GM23338 (cell line): ENCODE measurements at regions not wholly inside any gene's neighbourhood (a gene's known extent, or its start where the extent isn't known, plus 50 kb on each side); places are given as distances from the start of the nearest gene placed in this dataset.

Source experiments
- ATAC-seq: fragments of 200-7000 bp; cut with Tn5 transposase; 3 replicates; pipeline ENCODE4 v1.9.1; 2020
- DNase-seq: peaks from one replicate; pipeline ENCODE4 v3.0.0-alpha.2; 2015; ENCODE audit warnings: low spot score
- H2AFZ ChIP-seq: fragments of 200-600 bp; sonication (generic); 2 replicates; pipeline ENCODE4 v1.8.0; 2016; ENCODE audit warnings: antibody characterized with exemption, mild to moderate bottlenecking, moderate library complexity
- H3F3A ChIP-seq: fragments of 200-600 bp; sonication (generic); replicated peaks from 2 replicates; pipeline ENCODE4 v1.8.0; 2017; ENCODE audit warnings: antibody characterized with exemption, mixed run types, low read depth
- H3K27ac ChIP-seq: fragments of 200-600 bp; sonication (generic); 2 replicates; pipeline ENCODE4 v1.6.1; 2016; ENCODE audit warnings: low read depth
- H3K27me3 ChIP-seq: fragments of 200-600 bp; sonication (generic); 2 replicates; pipeline ENCODE4 v1.8.0; 2016; ENCODE audit warnings: mild to moderate bottlenecking, mixed run types, moderate library complexity; ENCODE audit not compliant: insufficient read depth
- H3K36me3 ChIP-seq: fragments of 200-600 bp; sonication (generic); 2 replicates; pipeline ENCODE4 v1.8.0; 2016; ENCODE audit warnings: mild to moderate bottlenecking; ENCODE audit not compliant: insufficient read depth
- H3K4me1 ChIP-seq: fragments of 200-600 bp; sonication (generic); 2 replicates; pipeline ENCODE4 v1.8.0; 2016; ENCODE audit warnings: mild to moderate bottlenecking, moderate library complexity; ENCODE audit not compliant: insufficient read depth
- H3K4me2 ChIP-seq: fragments of 200-600 bp; sonication (generic); 2 replicates; pipeline ENCODE4 v1.7.1; 2017; ENCODE audit warnings: mixed run types
- H3K4me3 ChIP-seq: fragments of 200-600 bp; sonication (generic); 2 replicates; pipeline ENCODE4 v1.6.1; 2016; ENCODE audit warnings: mixed run types
- H3K79me2 ChIP-seq: fragments of 200-600 bp; sonication (generic); replicated peaks from 2 replicates; pipeline ENCODE4 v1.8.0; 2017; ENCODE audit warnings: mild to moderate bottlenecking; ENCODE audit not compliant: insufficient read depth
- H3K9me2 ChIP-seq: fragments of 200-600 bp; sonication (generic); 2 replicates; pipeline ENCODE4 v1.8.0; 2017; ENCODE audit not compliant: insufficient read depth
- H4K20me1 ChIP-seq: fragments of 200-600 bp; sonication (generic); replicated peaks from 2 replicates; pipeline ENCODE4 v1.8.0; 2017; ENCODE audit warnings: mild to moderate bottlenecking; ENCODE audit not compliant: insufficient read depth
- H3K27ac Mint-ChIP-seq: 2 replicates; pipeline ENCODE4 v1.8.0; 2020; ENCODE audit warnings: inconsistent platforms, mild to moderate bottlenecking, moderate library complexity, mixed read lengths
- H3K27me3 Mint-ChIP-seq: 3 replicates; pipeline ENCODE4 v1.8.0; 2022; ENCODE audit warnings: low read depth, mild to moderate bottlenecking, moderate library complexity, mixed read lengths, inconsistent platforms; ENCODE audit not compliant: insufficient read depth, poor library complexity
- H3K36me3 Mint-ChIP-seq: 3 replicates; pipeline ENCODE4 v1.8.0; 2021; ENCODE audit warnings: low read depth, mild to moderate bottlenecking, inconsistent platforms, moderate library complexity, mixed read lengths
- H3K4me1 Mint-ChIP-seq: 3 replicates; pipeline ENCODE4 v1.8.0; 2020; ENCODE audit warnings: mild to moderate bottlenecking, inconsistent platforms, mixed read lengths
- H3K4me3 Mint-ChIP-seq: 3 replicates; pipeline ENCODE4 v1.8.0; 2021; ENCODE audit warnings: moderate library complexity, mild to moderate bottlenecking, inconsistent platforms, mixed read lengths
- H3K9me3 Mint-ChIP-seq: 3 replicates; pipeline ENCODE4 v1.8.0; 2020; ENCODE audit warnings: moderate library complexity, mild to moderate bottlenecking, inconsistent platforms, mixed read lengths
- CREB1 ChIP-seq: fragments of 250-450 bp; sonication (Bioruptor Pico); IDR thresholded peaks from 2 replicates; pipeline ENCODE4 v1.5.0; 2020; ENCODE audit warnings: low read depth, mild to moderate bottlenecking, moderate library complexity
- EZH2 ChIP-seq: fragments of 200-600 bp; sonication (generic); IDR thresholded peaks from one replicate; pipeline ENCODE4 v1.8.0; 2017; ENCODE audit warnings: antibody characterized with exemption, mild to moderate bottlenecking, low read depth; ENCODE audit not compliant: unreplicated experiment
- EZH2phosphoT487 ChIP-seq: fragments of 200-600 bp; sonication (generic); IDR thresholded peaks from one replicate; pipeline ENCODE4 v1.8.1; 2018; ENCODE audit warnings: antibody characterized with exemption; ENCODE audit not compliant: unreplicated experiment
- JUNB ChIP-seq: IDR thresholded peaks from one replicate; pipeline ENCODE4 v1.6.1; 2016; ENCODE audit warnings: antibody characterized with exemption; ENCODE audit not compliant: unreplicated experiment
- NANOG ChIP-seq: IDR thresholded peaks from 2 replicates; pipeline ENCODE4 v1.6.1; 2016; ENCODE audit warnings: antibody characterized with exemption, borderline replicate concordance
- POLR2AphosphoS5 ChIP-seq: IDR thresholded peaks from 2 replicates; pipeline ENCODE4 v1.6.1; 2016; ENCODE audit warnings: antibody characterized with exemption, low read depth
- STAT1 ChIP-seq: IDR thresholded peaks from one replicate; pipeline ENCODE4 v1.6.1; 2016; ENCODE audit warnings: antibody characterized with exemption; ENCODE audit not compliant: unreplicated experiment
- ZNF114 ChIP-seq: fragments of 250-450 bp; sonication (Bioruptor Pico); IDR thresholded peaks from 2 replicates; pipeline ENCODE4 v1.5.0; 2020; ENCODE audit warnings: mild to moderate bottlenecking, moderate library complexity
- ZNF331 ChIP-seq: fragments of 250-450 bp; sonication (Bioruptor Pico); IDR thresholded peaks from 2 replicates; pipeline ENCODE4 v1.5.0; 2020; ENCODE audit warnings: low read depth, mild to moderate bottlenecking, moderate library complexity
- TF ChIP-seq, protein P1 (sequence below): IDR thresholded peaks from one replicate; pipeline ENCODE4 v1.6.1; 2018; ENCODE audit warnings: antibody characterized with exemption; ENCODE audit not compliant: unreplicated experiment
- TF ChIP-seq, protein P2 (sequence below): IDR thresholded peaks from 2 replicates; pipeline ENCODE4 v1.6.1; 2016; ENCODE audit warnings: antibody characterized with exemption
- TF ChIP-seq, protein P3 (sequence below), 2 experiments: fragments of 200-600 bp in 1 of 2; sonication (generic) in 1 of 2; conservative IDR thresholded peaks; 2 replicates each; pipeline versions ENCODE4 v1.5.1 to v1.6.1; 2016 to 2017; ENCODE audit warnings: antibody characterized with exemption in 2 of 2, low read depth in 2 of 2, mild to moderate bottlenecking in 2 of 2, moderate library complexity in 1 of 2
- TF ChIP-seq, protein P4 (sequence below): fragments of 250-450 bp; sonication (Bioruptor Pico); IDR thresholded peaks from 2 replicates; pipeline ENCODE4 v1.5.0; 2020; ENCODE audit warnings: mild to moderate bottlenecking, moderate library complexity

DNA sequence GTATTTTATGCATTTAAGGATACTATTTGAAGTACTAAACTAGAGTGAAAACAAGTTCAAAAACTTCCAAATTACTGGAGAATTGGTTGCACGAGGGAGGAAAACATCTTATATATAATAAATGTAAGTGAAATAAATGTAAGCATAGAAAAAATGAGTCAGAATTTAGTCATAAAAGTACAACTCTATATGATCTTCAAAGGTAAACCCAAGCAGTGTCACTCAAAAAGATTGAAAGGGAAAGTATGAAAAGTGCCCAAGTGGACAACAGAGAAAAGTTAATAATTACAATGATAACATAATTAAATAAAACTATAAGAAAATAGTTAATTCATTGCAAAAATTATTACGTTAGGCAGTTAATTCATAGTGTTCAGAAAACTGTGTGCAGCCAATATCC, 2288.5 kb upstream of the C9orf72 start (continued):
- TF ChIP-seq, protein P1, sequence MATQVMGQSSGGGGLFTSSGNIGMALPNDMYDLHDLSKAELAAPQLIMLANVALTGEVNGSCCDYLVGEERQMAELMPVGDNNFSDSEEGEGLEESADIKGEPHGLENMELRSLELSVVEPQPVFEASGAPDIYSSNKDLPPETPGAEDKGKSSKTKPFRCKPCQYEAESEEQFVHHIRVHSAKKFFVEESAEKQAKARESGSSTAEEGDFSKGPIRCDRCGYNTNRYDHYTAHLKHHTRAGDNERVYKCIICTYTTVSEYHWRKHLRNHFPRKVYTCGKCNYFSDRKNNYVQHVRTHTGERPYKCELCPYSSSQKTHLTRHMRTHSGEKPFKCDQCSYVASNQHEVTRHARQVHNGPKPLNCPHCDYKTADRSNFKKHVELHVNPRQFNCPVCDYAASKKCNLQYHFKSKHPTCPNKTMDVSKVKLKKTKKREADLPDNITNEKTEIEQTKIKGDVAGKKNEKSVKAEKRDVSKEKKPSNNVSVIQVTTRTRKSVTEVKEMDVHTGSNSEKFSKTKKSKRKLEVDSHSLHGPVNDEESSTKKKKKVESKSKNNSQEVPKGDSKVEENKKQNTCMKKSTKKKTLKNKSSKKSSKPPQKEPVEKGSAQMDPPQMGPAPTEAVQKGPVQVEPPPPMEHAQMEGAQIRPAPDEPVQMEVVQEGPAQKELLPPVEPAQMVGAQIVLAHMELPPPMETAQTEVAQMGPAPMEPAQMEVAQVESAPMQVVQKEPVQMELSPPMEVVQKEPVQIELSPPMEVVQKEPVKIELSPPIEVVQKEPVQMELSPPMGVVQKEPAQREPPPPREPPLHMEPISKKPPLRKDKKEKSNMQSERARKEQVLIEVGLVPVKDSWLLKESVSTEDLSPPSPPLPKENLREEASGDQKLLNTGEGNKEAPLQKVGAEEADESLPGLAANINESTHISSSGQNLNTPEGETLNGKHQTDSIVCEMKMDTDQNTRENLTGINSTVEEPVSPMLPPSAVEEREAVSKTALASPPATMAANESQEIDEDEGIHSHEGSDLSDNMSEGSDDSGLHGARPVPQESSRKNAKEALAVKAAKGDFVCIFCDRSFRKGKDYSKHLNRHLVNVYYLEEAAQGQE = no peak
- no peak for TF ChIP-seq NANOG
- TF ChIP-seq CREB1 (CRISPR knock-in tag) = no peak
- TF ChIP-seq, protein P2, sequence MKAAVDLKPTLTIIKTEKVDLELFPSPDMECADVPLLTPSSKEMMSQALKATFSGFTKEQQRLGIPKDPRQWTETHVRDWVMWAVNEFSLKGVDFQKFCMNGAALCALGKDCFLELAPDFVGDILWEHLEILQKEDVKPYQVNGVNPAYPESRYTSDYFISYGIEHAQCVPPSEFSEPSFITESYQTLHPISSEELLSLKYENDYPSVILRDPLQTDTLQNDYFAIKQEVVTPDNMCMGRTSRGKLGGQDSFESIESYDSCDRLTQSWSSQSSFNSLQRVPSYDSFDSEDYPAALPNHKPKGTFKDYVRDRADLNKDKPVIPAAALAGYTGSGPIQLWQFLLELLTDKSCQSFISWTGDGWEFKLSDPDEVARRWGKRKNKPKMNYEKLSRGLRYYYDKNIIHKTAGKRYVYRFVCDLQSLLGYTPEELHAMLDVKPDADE = no peak
- no peak for TF ChIP-seq EZH2phosphoT487
- TF ChIP-seq EZH2 = no peak
- no peak for TF ChIP-seq ZNF331
- no peak for TF ChIP-seq POLR2AphosphoS5
- no peak for TF ChIP-seq JUNB
- TF ChIP-seq, protein P3, sequence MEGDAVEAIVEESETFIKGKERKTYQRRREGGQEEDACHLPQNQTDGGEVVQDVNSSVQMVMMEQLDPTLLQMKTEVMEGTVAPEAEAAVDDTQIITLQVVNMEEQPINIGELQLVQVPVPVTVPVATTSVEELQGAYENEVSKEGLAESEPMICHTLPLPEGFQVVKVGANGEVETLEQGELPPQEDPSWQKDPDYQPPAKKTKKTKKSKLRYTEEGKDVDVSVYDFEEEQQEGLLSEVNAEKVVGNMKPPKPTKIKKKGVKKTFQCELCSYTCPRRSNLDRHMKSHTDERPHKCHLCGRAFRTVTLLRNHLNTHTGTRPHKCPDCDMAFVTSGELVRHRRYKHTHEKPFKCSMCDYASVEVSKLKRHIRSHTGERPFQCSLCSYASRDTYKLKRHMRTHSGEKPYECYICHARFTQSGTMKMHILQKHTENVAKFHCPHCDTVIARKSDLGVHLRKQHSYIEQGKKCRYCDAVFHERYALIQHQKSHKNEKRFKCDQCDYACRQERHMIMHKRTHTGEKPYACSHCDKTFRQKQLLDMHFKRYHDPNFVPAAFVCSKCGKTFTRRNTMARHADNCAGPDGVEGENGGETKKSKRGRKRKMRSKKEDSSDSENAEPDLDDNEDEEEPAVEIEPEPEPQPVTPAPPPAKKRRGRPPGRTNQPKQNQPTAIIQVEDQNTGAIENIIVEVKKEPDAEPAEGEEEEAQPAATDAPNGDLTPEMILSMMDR (conservative IDR thresholded peaks at IDR 0.05; ENCODE audit: low read depth in 2 of 2) = no peak

DNA sequence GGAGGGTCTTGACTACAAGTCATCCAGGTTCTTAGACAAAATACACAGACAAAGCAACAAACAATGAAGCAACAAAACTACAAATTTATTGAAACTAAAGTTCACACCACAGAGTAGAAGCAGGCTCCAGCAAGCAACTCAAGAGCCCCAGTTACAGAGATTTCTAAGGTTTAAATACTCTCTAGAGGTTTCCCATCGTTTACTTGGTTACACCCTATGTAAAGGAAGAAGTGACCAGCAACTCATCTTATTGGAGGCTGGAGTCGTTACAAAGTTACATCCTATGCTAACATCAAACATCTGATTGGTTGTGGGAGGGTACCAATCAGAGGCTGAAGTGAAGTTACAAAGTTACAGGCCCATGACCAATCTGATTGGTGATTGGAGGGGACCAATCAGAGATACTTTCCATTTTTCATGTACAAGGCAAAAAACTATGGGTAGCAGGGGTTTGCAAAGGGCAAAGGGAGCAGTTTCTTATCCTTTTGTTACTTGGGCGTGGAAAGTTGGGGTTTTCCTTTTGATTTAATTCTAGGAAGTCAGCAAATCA, 2292.6 kb upstream of the C9orf72 start:
- no peak overlapping the region for H3K27ac ChIP-seq
- no peak overlapping the region for H3K4me2 ChIP-seq
- ATAC-seq = no peak
- H3K36me3 ChIP-seq = no peaks in the 10 kb centered on the region
- no peak overlapping the region for H3K4me3 Mint-ChIP-seq
- peak overlapping the region; percentile 49 for H2AFZ ChIP-seq
- no peaks in the 10 kb centered on the region for H3K4me1 ChIP-seq
- H4K20me1 ChIP-seq = no peaks in the 10 kb centered on the region
- no peak overlapping the region for H3K27ac Mint-ChIP-seq
- H3K4me3 ChIP-seq = no peak overlapping the region
- no peaks in the 10 kb centered on the region for H3K27me3 Mint-ChIP-seq
- no peaks in the 10 kb centered on the region for H3K9me2 ChIP-seq
- H3K27me3 ChIP-seq = no peaks in the 10 kb centered on the region
- H3K4me1 Mint-ChIP-seq = no peaks in the 10 kb centered on the region
- no peaks in the 10 kb centered on the region for H3F3A ChIP-seq
- no peaks in the 10 kb centered on the region for H3K79me2 ChIP-seq
- peak; percentile 1 for DNase-seq
- H3K36me3 Mint-ChIP-seq = no peaks in the 10 kb centered on the region; the same call in 2 of the 3 replicates
- peaks cover 7% of the 10 kb centered on the region; the same call in 1 of the 3 replicates for H3K9me3 Mint-ChIP-seq
- TF ChIP-seq CREB1 (CRISPR knock-in tag) = no peak
- TF ChIP-seq STAT1 = no peak
- TF ChIP-seq ZNF114 (CRISPR knock-in tag) = no peak
- TF ChIP-seq POLR2AphosphoS5 = no peak
- TF ChIP-seq, protein P4, sequence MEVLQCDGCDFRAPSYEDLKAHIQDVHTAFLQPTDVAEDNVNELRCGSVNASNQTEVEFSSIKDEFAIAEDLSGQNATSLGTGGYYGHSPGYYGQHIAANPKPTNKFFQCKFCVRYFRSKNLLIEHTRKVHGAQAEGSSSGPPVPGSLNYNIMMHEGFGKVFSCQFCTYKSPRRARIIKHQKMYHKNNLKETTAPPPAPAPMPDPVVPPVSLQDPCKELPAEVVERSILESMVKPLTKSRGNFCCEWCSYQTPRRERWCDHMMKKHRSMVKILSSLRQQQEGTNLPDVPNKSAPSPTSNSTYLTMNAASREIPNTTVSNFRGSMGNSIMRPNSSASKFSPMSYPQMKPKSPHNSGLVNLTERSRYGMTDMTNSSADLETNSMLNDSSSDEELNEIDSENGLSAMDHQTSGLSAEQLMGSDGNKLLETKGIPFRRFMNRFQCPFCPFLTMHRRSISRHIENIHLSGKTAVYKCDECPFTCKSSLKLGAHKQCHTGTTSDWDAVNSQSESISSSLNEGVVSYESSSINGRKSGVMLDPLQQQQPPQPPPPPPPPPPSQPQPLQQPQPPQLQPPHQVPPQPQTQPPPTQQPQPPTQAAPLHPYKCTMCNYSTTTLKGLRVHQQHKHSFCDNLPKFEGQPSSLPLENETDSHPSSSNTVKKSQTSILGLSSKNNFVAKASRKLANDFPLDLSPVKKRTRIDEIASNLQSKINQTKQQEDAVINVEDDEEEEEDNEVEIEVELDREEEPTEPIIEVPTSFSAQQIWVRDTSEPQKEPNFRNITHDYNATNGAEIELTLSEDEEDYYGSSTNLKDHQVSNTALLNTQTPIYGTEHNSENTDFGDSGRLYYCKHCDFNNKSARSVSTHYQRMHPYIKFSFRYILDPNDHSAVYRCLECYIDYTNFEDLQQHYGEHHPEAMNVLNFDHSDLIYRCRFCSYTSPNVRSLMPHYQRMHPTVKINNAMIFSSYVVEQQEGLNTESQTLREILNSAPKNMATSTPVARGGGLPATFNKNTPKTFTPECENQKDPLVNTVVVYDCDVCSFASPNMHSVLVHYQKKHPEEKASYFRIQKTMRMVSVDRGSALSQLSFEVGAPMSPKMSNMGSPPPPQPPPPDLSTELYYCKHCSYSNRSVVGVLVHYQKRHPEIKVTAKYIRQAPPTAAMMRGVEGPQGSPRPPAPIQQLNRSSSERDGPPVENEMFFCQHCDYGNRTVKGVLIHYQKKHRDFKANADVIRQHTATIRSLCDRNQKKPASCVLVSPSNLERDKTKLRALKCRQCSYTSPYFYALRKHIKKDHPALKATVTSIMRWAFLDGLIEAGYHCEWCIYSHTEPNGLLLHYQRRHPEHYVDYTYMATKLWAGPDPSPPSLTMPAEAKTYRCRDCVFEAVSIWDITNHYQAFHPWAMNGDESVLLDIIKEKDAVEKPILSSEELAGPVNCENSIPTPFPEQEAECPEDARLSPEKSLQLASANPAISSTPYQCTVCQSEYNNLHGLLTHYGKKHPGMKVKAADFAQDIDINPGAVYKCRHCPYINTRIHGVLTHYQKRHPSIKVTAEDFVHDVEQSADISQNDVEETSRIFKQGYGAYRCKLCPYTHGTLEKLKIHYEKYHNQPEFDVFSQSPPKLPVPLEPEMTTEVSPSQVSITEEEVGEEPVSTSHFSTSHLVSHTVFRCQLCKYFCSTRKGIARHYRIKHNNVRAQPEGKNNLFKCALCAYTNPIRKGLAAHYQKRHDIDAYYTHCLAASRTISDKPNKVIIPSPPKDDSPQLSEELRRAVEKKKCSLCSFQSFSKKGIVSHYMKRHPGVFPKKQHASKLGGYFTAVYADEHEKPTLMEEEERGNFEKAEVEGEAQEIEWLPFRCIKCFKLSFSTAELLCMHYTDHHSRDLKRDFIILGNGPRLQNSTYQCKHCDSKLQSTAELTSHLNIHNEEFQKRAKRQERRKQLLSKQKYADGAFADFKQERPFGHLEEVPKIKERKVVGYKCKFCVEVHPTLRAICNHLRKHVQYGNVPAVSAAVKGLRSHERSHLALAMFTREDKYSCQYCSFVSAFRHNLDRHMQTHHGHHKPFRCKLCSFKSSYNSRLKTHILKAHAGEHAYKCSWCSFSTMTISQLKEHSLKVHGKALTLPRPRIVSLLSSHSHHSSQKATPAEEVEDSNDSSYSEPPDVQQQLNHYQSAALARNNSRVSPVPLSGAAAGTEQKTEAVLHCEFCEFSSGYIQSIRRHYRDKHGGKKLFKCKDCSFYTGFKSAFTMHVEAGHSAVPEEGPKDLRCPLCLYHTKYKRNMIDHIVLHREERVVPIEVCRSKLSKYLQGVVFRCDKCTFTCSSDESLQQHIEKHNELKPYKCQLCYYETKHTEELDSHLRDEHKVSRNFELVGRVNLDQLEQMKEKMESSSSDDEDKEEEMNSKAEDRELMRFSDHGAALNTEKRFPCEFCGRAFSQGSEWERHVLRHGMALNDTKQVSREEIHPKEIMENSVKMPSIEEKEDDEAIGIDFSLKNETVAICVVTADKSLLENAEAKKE (CRISPR knock-in tag) = no peak
- no peak for TF ChIP-seq EZH2
- no peak for TF ChIP-seq EZH2phosphoT487
- no peak for TF ChIP-seq JUNB
